WTC11 (cell line): ENCODE measurements at regions not wholly inside any gene's neighbourhood (a gene's known extent, or its start where the extent isn't known, plus 50 kb on each side); places are given as distances from the start of the nearest gene placed in this dataset.

Experiments
- ATAC-seq: fragments of 200-7000 bp; cut with Tn5 transposase; 2 replicates; pipeline ENCODE4 v1.10.0; 2021; ENCODE audit warnings: mild to moderate bottlenecking, moderate library complexity
- CTCF ChIA-PET: fragments of 300-600 bp; sonication (Branson Sonifier 250); formaldehyde crosslinking; loops from one replicate; lab custom pipeline; 2021; ENCODE audit warnings: antibody characterized with exemption; lab: Charles Lee
- POLR2A ChIA-PET: fragments of 350-600 bp; sonication (Branson Sonifier 250); formaldehyde crosslinking; loops from one replicate; lab custom pipeline; 2021; ENCODE audit warnings: antibody characterized with exemption; lab: Charles Lee
- DNase-seq: peaks from one replicate; pipeline ENCODE4 v3.0.0; 2021; ENCODE audit warnings: low spot score
- H3K27ac Mint-ChIP-seq: 2 replicates; pipeline ENCODE4 v1.8.0; 2021; ENCODE audit warnings: mixed read lengths
- H3K27me3 Mint-ChIP-seq: 2 replicates; pipeline ENCODE4 v1.8.0; 2021; ENCODE audit warnings: low read depth, mild to moderate bottlenecking, moderate library complexity, mixed read lengths
- H3K36me3 Mint-ChIP-seq: 2 replicates; pipeline ENCODE4 v1.8.0; 2021; ENCODE audit warnings: mixed read lengths
- H3K4me1 Mint-ChIP-seq: 2 replicates; pipeline ENCODE4 v1.8.0; 2022; ENCODE audit warnings: mixed read lengths
- H3K4me3 Mint-ChIP-seq: 2 replicates; pipeline ENCODE4 v1.8.0; 2021; ENCODE audit warnings: mild to moderate bottlenecking, moderate library complexity, mixed read lengths
- H3K9me3 Mint-ChIP-seq: 2 replicates; pipeline ENCODE4 v1.8.0; 2021; ENCODE audit warnings: mixed read lengths
- AR ChIP-seq: fragments of 250-450 bp; sonication (Bioruptor Pico); IDR thresholded peaks from 2 replicates; pipeline ENCODE4 v1.9.0; 2021; ENCODE audit warnings: mild to moderate bottlenecking
- ATF1 ChIP-seq: sonication (generic); formaldehyde crosslinking; IDR thresholded peaks from 2 replicates; pipeline ENCODE4 v1.8.1; 2023; ENCODE audit warnings: mild to moderate bottlenecking, moderate library complexity, missing genetic modification reagents
- CREM ChIP-seq: sonication (generic); formaldehyde crosslinking; IDR thresholded peaks from 2 replicates; pipeline ENCODE4 v1.8.1; 2022; ENCODE audit warnings: mild to moderate bottlenecking, missing genetic modification reagents, moderate library complexity
- CTCF ChIP-seq: fragments of 200-600 bp; IDR thresholded peaks from 2 replicates; pipeline ENCODE4 v1.8.0; 2022; ENCODE audit warnings: antibody characterized with exemption
- ELF4 ChIP-seq: sonication (generic); formaldehyde crosslinking; IDR thresholded peaks from 2 replicates; pipeline ENCODE4 v1.8.1; 2022; ENCODE audit warnings: low read depth, mild to moderate bottlenecking, moderate library complexity, missing genetic modification reagents
- GTF2I ChIP-seq: fragments of 250-450 bp; sonication (Bioruptor Pico); conservative IDR thresholded peaks from 2 replicates; pipeline ENCODE4 v1.4.0; 2021; ENCODE audit warnings: mild to moderate bottlenecking
- HMGXB4 ChIP-seq: sonication (generic); formaldehyde crosslinking; IDR thresholded peaks from 2 replicates; pipeline ENCODE4 v1.8.1; 2023; ENCODE audit warnings: mild to moderate bottlenecking, moderate library complexity, missing genetic modification reagents
- IRF1 ChIP-seq: sonication (generic); formaldehyde crosslinking; IDR thresholded peaks from 2 replicates; pipeline ENCODE4 v1.8.0; 2023; ENCODE audit warnings: missing genetic modification reagents
- NFE2L1 ChIP-seq: sonication (generic); formaldehyde crosslinking; IDR thresholded peaks from 2 replicates; pipeline ENCODE4 v1.8.1; 2023; ENCODE audit warnings: missing genetic modification reagents
- PRRX2 ChIP-seq: fragments of 250-450 bp; sonication (Bioruptor Pico); IDR thresholded peaks from 2 replicates; pipeline ENCODE4 v1.8.0; 2021; ENCODE audit warnings: mild to moderate bottlenecking
- RELA ChIP-seq: sonication (generic); formaldehyde crosslinking; IDR thresholded peaks from 2 replicates; pipeline ENCODE4 v1.8.1; 2022; ENCODE audit warnings: missing genetic modification reagents, mild to moderate bottlenecking, borderline replicate concordance
- SOX15 ChIP-seq: fragments of 250-450 bp; sonication (Bioruptor Pico); IDR thresholded peaks from 2 replicates; pipeline ENCODE4 v1.9.0; 2021; ENCODE audit warnings: mild to moderate bottlenecking
- ZNF396 ChIP-seq: fragments of 250-450 bp; sonication (Bioruptor Pico); IDR thresholded peaks from 2 replicates; pipeline ENCODE4 v1.8.0; 2021; ENCODE audit warnings: mild to moderate bottlenecking, moderate library complexity, borderline replicate concordance
- ZNF423 ChIP-seq: fragments of 250-450 bp; sonication (Bioruptor Pico); IDR thresholded peaks from 2 replicates; pipeline ENCODE4 v2.1.2; 2022; ENCODE audit warnings: mild to moderate bottlenecking, moderate library complexity
- ZNF671 ChIP-seq: fragments of 250-450 bp; sonication (Bioruptor Pico); IDR thresholded peaks from 2 replicates; pipeline ENCODE4 v1.8.0; 2021; ENCODE audit warnings: mild to moderate bottlenecking
- TF ChIP-seq, protein P1 (sequence below): fragments of 250-450 bp; sonication (Bioruptor Pico); IDR thresholded peaks from 2 replicates; pipeline ENCODE4 v1.9.0; 2021; ENCODE audit warnings: mild to moderate bottlenecking, borderline replicate concordance
- TF ChIP-seq, protein P2 (sequence below): sonication (generic); formaldehyde crosslinking; IDR thresholded peaks from 2 replicates; pipeline ENCODE4 v1.8.1; 2023; ENCODE audit warnings: mild to moderate bottlenecking, missing genetic modification reagents
- TF ChIP-seq, protein P3 (sequence below): fragments of 250-450 bp; sonication (Bioruptor Pico); IDR thresholded peaks from 2 replicates; pipeline ENCODE4 v2.1.2; 2022; ENCODE audit warnings: mild to moderate bottlenecking, moderate library complexity

- TF ChIP-seq SOX15 (CRISPR knock-in tag), result no peak
- TF ChIP-seq, protein P1, sequence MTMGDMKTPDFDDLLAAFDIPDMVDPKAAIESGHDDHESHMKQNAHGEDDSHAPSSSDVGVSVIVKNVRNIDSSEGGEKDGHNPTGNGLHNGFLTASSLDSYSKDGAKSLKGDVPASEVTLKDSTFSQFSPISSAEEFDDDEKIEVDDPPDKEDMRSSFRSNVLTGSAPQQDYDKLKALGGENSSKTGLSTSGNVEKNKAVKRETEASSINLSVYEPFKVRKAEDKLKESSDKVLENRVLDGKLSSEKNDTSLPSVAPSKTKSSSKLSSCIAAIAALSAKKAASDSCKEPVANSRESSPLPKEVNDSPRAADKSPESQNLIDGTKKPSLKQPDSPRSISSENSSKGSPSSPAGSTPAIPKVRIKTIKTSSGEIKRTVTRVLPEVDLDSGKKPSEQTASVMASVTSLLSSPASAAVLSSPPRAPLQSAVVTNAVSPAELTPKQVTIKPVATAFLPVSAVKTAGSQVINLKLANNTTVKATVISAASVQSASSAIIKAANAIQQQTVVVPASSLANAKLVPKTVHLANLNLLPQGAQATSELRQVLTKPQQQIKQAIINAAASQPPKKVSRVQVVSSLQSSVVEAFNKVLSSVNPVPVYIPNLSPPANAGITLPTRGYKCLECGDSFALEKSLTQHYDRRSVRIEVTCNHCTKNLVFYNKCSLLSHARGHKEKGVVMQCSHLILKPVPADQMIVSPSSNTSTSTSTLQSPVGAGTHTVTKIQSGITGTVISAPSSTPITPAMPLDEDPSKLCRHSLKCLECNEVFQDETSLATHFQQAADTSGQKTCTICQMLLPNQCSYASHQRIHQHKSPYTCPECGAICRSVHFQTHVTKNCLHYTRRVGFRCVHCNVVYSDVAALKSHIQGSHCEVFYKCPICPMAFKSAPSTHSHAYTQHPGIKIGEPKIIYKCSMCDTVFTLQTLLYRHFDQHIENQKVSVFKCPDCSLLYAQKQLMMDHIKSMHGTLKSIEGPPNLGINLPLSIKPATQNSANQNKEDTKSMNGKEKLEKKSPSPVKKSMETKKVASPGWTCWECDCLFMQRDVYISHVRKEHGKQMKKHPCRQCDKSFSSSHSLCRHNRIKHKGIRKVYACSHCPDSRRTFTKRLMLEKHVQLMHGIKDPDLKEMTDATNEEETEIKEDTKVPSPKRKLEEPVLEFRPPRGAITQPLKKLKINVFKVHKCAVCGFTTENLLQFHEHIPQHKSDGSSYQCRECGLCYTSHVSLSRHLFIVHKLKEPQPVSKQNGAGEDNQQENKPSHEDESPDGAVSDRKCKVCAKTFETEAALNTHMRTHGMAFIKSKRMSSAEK (CRISPR knock-in tag), result no peak
- TF ChIP-seq, protein P2, sequence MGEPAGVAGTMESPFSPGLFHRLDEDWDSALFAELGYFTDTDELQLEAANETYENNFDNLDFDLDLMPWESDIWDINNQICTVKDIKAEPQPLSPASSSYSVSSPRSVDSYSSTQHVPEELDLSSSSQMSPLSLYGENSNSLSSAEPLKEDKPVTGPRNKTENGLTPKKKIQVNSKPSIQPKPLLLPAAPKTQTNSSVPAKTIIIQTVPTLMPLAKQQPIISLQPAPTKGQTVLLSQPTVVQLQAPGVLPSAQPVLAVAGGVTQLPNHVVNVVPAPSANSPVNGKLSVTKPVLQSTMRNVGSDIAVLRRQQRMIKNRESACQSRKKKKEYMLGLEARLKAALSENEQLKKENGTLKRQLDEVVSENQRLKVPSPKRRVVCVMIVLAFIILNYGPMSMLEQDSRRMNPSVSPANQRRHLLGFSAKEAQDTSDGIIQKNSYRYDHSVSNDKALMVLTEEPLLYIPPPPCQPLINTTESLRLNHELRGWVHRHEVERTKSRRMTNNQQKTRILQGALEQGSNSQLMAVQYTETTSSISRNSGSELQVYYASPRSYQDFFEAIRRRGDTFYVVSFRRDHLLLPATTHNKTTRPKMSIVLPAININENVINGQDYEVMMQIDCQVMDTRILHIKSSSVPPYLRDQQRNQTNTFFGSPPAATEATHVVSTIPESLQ (CRISPR knock-in tag), result no peak
- TF ChIP-seq ELF4 (CRISPR knock-in tag), result no peak
- TF ChIP-seq ZNF396, result no peak
- no peak for TF ChIP-seq CTCF
- TF ChIP-seq AR (CRISPR knock-in tag), result no peak
- TF ChIP-seq ZNF423 (CRISPR knock-in tag), result no peak
- TF ChIP-seq PRRX2 (CRISPR knock-in tag), result no peak
- TF ChIP-seq, protein P3, sequence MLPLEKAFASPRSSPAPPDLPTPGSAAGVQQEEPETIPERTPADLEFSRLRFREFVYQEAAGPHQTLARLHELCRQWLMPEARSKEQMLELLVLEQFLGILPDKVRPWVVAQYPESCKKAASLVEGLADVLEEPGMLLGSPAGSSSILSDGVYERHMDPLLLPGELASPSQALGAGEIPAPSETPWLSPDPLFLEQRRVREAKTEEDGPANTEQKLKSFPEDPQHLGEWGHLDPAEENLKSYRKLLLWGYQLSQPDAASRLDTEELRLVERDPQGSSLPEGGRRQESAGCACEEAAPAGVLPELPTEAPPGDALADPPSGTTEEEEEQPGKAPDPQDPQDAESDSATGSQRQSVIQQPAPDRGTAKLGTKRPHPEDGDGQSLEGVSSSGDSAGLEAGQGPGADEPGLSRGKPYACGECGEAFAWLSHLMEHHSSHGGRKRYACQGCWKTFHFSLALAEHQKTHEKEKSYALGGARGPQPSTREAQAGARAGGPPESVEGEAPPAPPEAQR (CRISPR knock-in tag), result no peak
- TF ChIP-seq ATF1 (CRISPR knock-in tag), result no peak
- no peak for TF ChIP-seq ZNF671 (CRISPR knock-in tag)
- TF ChIP-seq HMGXB4 (CRISPR knock-in tag), result no peak
- no peak for TF ChIP-seq RELA (CRISPR knock-in tag)
- no peak for TF ChIP-seq IRF1 (CRISPR knock-in tag)
- TF ChIP-seq GTF2I, result no peak
- no peak for TF ChIP-seq NFE2L1 (CRISPR knock-in tag)
- TF ChIP-seq CREM, result no peak
- Mint-ChIP-seq H3K9me3 (peaks cover 11% of the 10 kb centered on the region), H3K4me3 (no peak overlapping the region), H3K4me1 (peaks cover 18% of the 10 kb centered on the region), H3K27ac (no peak overlapping the region), H3K36me3 (0 out of 2 replicates have a peak, but pooled peaks cover 3% of the 10 kb centered on the region), H3K27me3 (no peaks in the 10 kb centered on the region)
- CTCF ChIA-PET, result no interaction called here
- no peak for ATAC-seq
- DNase-seq, result no peak
- POLR2A ChIA-PET, result no interaction called here
These were observed 1043.2 kb downstream of the CDH18 start for GRCh38 chr5:18944771-18945170.
